RPMI7951 (cell line): ENCODE measurements at regions not wholly inside any gene's neighbourhood (a gene's known extent, or its start where the extent isn't known, plus 50 kb on each side); places are given as distances from the start of the nearest gene placed in this dataset.
"Not testable (repeated sequence)": the region's sequence is repeated elsewhere in the genome, so short reads cannot be mapped to it uniquely, and the experiment has no call there.

ENCODE experiments used
- DNase-seq: peaks from one replicate; pipeline ENCODE4 v3.0.0-alpha.2; 2012; ENCODE audit warnings: low read depth

- no peak for DNase-seq
These were observed 633.7 kb downstream of the MECOM start for GRCh38 chr3:169029674-169030285.

- DNase-seq: no peak
These were observed 634.8 kb downstream of the MECOM start for GRCh38 chr3:169028716-169029115.

- peak; percentile 94 for DNase-seq
These were observed 636.8 kb downstream of the MECOM start for GRCh38 chr3:169026543-169027182.

- DNase-seq: no peak
These were observed 641.1 kb downstream of the MECOM start for GRCh38 chr3:169022457-169022856.

GRCh38 chr3:169020371-169020770 lies 643.1 kb downstream of the MECOM start:
- no peak for DNase-seq

- DNase-seq: no peak
These were observed 654.1 kb downstream of the MECOM start for GRCh38 chr3:169009453-169009852.

GRCh38 chr3:169008776-169009358 lies 654.6 kb downstream of the MECOM start:
- DNase-seq: no peak

- no peak for DNase-seq
These were observed 656.4 kb downstream of the MECOM start for GRCh38 chr3:169007145-169007544.

GRCh38 chr3:169006398-169006797 lies 657.1 kb downstream of the MECOM start:
- DNase-seq: not testable (repeated sequence)

GRCh38 chr3:169002689-169003088 lies 660.8 kb downstream of the MECOM start:
- no peak for DNase-seq

- no peak for DNase-seq
These were observed 664.7 kb downstream of the MECOM start for GRCh38 chr3:168998792-168999191.

- DNase-seq: no peak
These were observed 666.0 kb downstream of the MECOM start for GRCh38 chr3:168997488-168997887.

GRCh38 chr3:168996622-168997021 lies 666.9 kb downstream of the MECOM start:
- DNase-seq: peak; percentile 76

GRCh38 chr3:168995129-168995528 lies 668.4 kb downstream of the MECOM start:
- no peak for DNase-seq

GRCh38 chr3:168991803-168992202 lies 671.7 kb downstream of the MECOM start:
- peak; percentile 22 for DNase-seq

GRCh38 chr3:168990621-168991020 lies 672.9 kb downstream of the MECOM start:
- DNase-seq: no peak

- peak; percentile 9 for DNase-seq
These were observed 673.4 kb downstream of the MECOM start for GRCh38 chr3:168990134-168990533.

GRCh38 chr3:168989396-168989795 lies 674.1 kb downstream of the MECOM start:
- no peak for DNase-seq

- no peak for DNase-seq
These were observed 674.7 kb downstream of the MECOM start for GRCh38 chr3:168988853-168989252.

GRCh38 chr3:168984872-168985271 lies 678.6 kb downstream of the MECOM start:
- DNase-seq: no peak

- no peak for DNase-seq
These were observed 680.5 kb downstream of the MECOM start for GRCh38 chr3:168983046-168983445.

GRCh38 chr3:168981396-168981795 lies 682.1 kb downstream of the MECOM start:
- no peak for DNase-seq

GRCh38 chr3:168977716-168978374 lies 685.7 kb downstream of the MECOM start:
- DNase-seq: peak; percentile 10
